ENCODE measurements at regions not wholly inside any gene's neighbourhood (a gene's known extent, or its start where the extent isn't known, plus 50 kb on each side); places are given as distances from the start of the nearest gene placed in this dataset.

DNA sequence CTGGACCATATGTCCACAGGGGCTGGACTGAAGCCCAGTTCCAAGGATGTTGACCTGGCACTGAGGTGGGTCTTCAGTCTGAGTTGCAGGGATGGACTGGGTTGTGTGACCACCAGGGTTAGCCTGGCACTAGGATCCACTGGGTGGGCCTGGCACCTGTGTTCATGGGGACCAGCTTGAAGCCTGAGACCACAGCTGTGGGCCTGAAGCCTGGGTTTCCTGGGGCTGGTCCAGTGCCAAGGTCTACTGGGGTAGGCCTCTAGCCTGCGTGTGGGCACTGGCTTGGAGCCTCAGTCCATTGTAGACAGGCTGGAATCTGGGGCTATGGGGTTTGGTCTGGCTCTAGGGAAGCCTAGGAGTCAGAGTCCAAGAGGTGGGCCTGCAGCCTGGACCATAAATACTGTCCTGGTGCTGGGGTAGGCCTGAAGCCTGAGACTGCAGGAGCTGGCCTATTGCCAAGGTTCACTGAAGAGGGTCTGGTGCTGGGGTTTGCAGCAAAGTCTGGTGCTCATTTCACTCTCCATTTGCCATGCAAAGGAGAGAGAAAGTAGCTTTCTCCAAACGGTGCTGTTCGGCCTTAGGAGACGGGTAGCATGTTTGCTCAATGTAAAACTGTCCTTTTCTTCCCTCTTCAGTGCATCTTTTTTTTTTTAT is 51.2 kb upstream of the TBC1D5 start:
- TF ChIP-seq POU2F2 (IDR thresholded peaks at IDR 0.05; ENCODE audit: low read depth, low read length): no peak
- TF ChIP-seq PAX5 (IDR thresholded peaks at IDR 0.05; ENCODE audit: insufficient read depth, low read length, severe bottlenecking): no peak
- TF ChIP-seq POLR2A (IDR thresholded peaks at IDR 0.05; ENCODE audit: low read depth, low read length): no peak
- TF ChIP-seq SPI1 (IDR thresholded peaks at IDR 0.05; ENCODE audit: low read depth, low read length): no peak
- no peak for TF ChIP-seq POLR2AphosphoS5 (IDR thresholded peaks at IDR 0.05; ENCODE audit: low read depth, low read length)
- no peak for TF ChIP-seq TAF1 (IDR thresholded peaks at IDR 0.05; ENCODE audit: low read depth, low read length)
- DNase-seq (ENCODE audit: insufficient read length, low spot score): no peak
- FAIRE-seq: no peak

Measured in GM12891 (cell line).